Activated CD4-positive, alpha-beta T cell treated with anti-CD3 and anti-CD28 coated beads, Interleukin-2, amount 50 U/mL, for 1 hour (primary cell): ENCODE measurements at regions not wholly inside any gene's neighbourhood (a gene's known extent, or its start where the extent isn't known, plus 50 kb on each side); places are given as distances from the start of the nearest gene placed in this dataset.
A peak's percentile ranks its signal among the peaks of the same experiment; 100 is the strongest.
"Not testable (repeated sequence)": the region's sequence is repeated elsewhere in the genome, so short reads cannot be mapped to it uniquely, and the experiment has no call there.

Source experiments
- DNase-seq: peaks from one replicate; pipeline ENCODE4 v3.0.0-alpha.2; 2020

GRCh38 chr12:129959889-129960288 lies 56.1 kb upstream of the TMEM132D start:
- no peak for DNase-seq

GRCh38 chr12:129961091-129961490 lies 57.3 kb upstream of the TMEM132D start:
- no peak for DNase-seq

- no peak for DNase-seq
Observed at GRCh38 chr12:129961856-129962255, 58.0 kb upstream of the TMEM132D start.

- no peak for DNase-seq
Observed at GRCh38 chr12:129964300-129964699, 60.5 kb upstream of the TMEM132D start.

- no peak for DNase-seq
Observed at GRCh38 chr12:129964826-129965457, 61.1 kb upstream of the TMEM132D start.

GRCh38 chr12:129966146-129966995 lies 62.5 kb upstream of the TMEM132D start:
- no peak for DNase-seq

- no peak for DNase-seq
Observed at GRCh38 chr12:129971721-129972120, 67.9 kb upstream of the TMEM132D start.

GRCh38 chr12:129973236-129973961 lies 69.6 kb upstream of the TMEM132D start:
- DNase-seq = no peak

- no peak for DNase-seq
Observed at GRCh38 chr12:129984106-129984505, 80.3 kb upstream of the TMEM132D start.

GRCh38 chr12:129987841-129988240 lies 84.0 kb upstream of the TMEM132D start:
- no peak for DNase-seq

- no peak for DNase-seq
Observed at GRCh38 chr12:129994634-129995033, 90.8 kb upstream of the TMEM132D start.

GRCh38 chr12:129997239-129997638 lies 93.4 kb upstream of the TMEM132D start:
- DNase-seq = no peak

GRCh38 chr12:130004310-130004877 lies 100.6 kb upstream of the TMEM132D start:
- not testable (repeated sequence) for DNase-seq

GRCh38 chr12:130007771-130008170 lies 103.9 kb upstream of the TMEM132D start:
- DNase-seq = no peak

GRCh38 chr12:130008241-130008640 lies 104.4 kb upstream of the TMEM132D start:
- DNase-seq = no peak

GRCh38 chr12:130009961-130010360 lies 106.1 kb upstream of the TMEM132D start:
- no peak for DNase-seq

GRCh38 chr12:130011611-130012385 lies 108.0 kb upstream of the TMEM132D start:
- no peak for DNase-seq

- peak; percentile 4 for DNase-seq
Observed at GRCh38 chr12:130013771-130014484, 110.1 kb upstream of the TMEM132D start.

- no peak for DNase-seq
Observed at GRCh38 chr12:130014485-130014807, 110.6 kb upstream of the TMEM132D start.

- DNase-seq = no peak
Observed at GRCh38 chr12:130016194-130016593, 112.4 kb upstream of the TMEM132D start.

GRCh38 chr12:130016986-130017385 lies 113.2 kb upstream of the TMEM132D start:
- DNase-seq = no peak
